GM11168 (cell line): ENCODE measurements at regions not wholly inside any gene's neighbourhood (a gene's known extent, or its start where the extent isn't known, plus 50 kb on each side); places are given as distances from the start of the nearest gene placed in this dataset.

ENCODE experiments used
- in situ Hi-C: fragments of 300-500 bp; cut with MboI; formaldehyde crosslinking; loops from one replicate; pipeline ENCODE4 v1.12.0; 2022; ENCODE audit warnings: low sequenced_read_pairs; ENCODE audit not compliant: unreplicated experiment

- in situ Hi-C loops, result no loop called here
Observed at GRCh38 chr5:167721926-167722440, 569.5 kb upstream of the WWC1 start.

- in situ Hi-C loops, result no loop called here
Observed at GRCh38 chr5:167723254-167723871, 568.1 kb upstream of the WWC1 start.

- in situ Hi-C loops, result loop anchor here (5.0 kb wide), 1 partner anchor 497 kb away; no protein-coding TSS in a partner anchor
Observed at GRCh38 chr5:167725264-167725663, 566.2 kb upstream of the WWC1 start.

DNA sequence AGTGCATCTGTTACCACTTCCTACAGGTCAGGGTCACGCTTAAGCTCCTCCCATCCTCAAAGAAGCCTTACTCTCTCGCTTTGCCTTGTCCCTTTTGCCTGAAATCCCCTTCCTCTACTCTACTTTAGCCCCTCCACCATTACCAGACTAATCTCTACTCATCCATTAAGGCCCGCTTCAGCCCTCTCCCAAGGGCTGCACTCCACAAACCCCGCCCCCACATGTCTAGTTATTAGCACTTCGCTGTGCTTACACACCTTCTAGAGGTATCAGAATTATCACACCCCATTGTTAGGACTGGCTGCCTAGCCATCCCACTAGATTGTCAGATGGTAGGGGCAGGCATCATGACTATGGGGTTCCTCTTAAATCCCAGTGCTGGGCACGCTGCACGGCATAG lies 565.7 kb upstream of the WWC1 start:
- in situ Hi-C loops, result loop anchor here (5.0 kb wide), 1 partner anchor 497 kb away; no protein-coding TSS in a partner anchor

DNA sequence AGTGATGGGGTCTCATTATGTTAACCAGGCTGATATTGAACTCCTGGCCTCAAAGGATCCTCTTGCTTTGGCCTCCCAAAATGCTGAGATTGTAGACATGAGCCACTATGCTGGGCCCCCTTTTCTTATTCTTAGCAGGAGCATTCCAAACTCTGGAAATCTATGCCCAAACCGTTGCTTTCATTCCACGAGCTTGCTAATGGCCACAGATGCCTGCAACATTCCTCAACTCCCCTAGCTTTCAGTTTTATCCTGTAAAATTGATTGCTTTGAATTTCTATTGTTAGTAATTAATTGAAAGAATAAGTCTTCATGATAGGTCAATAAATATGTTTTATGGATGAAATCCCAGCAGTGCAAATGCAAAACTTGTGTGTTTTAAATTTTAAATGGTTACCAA lies 564.8 kb upstream of the WWC1 start:
- in situ Hi-C loops, result loop anchor here (5.0 kb wide), 1 partner anchor 496 kb away; no protein-coding TSS in a partner anchor

GRCh38 chr5:167730121-167730520 lies 561.3 kb upstream of the WWC1 start:
- in situ Hi-C loops, result no loop called here

DNA sequence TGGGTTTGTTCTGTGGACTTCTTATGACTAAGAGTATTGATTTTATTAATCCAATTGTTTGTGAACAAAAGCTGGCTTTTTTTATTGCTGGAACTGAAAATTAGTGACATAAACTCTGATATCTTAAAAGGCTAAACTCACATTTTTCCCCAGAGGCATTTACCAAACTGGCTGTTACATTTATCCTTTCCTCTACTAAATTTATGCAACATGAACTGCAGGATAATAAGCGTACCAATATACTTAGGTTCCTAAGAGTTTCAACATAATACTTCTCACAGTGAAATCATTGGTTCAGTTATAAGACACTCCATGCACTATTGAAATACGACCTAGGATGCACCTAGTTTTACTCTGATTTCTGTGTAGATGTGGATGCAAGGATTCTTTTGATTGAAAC lies 560.8 kb upstream of the WWC1 start:
- in situ Hi-C loops, result no loop called here

GRCh38 chr5:167731951-167732350 lies 559.5 kb upstream of the WWC1 start:
- in situ Hi-C loops, result no loop called here

DNA sequence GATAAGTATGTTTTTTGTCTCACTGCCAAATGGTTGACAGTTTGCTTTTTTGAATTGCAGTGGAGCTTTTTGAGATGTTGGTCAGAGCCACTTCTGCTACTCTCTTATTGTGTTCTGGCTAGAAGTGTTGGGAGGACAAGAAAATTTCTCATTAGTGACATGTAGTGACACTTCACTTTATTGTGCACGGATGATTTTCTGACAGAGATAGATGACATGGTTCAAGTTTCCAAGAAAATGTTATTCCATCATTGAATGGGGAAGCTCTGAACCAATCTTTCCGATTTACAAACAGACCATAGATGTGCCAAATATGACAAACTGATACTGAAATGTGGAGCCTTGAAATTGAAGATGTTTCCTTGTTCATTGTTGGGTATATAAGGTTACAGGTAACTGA lies 558.9 kb upstream of the WWC1 start:
- in situ Hi-C loops, result no loop called here

GRCh38 chr5:167736992-167737391 lies 554.5 kb upstream of the WWC1 start:
- in situ Hi-C loops, result no loop called here

GRCh38 chr5:167743695-167744464 lies 547.6 kb upstream of the WWC1 start:
- in situ Hi-C loops, result no loop called here

- in situ Hi-C loops, result no loop called here
Observed at GRCh38 chr5:167745868-167746267, 545.6 kb upstream of the WWC1 start.

DNA sequence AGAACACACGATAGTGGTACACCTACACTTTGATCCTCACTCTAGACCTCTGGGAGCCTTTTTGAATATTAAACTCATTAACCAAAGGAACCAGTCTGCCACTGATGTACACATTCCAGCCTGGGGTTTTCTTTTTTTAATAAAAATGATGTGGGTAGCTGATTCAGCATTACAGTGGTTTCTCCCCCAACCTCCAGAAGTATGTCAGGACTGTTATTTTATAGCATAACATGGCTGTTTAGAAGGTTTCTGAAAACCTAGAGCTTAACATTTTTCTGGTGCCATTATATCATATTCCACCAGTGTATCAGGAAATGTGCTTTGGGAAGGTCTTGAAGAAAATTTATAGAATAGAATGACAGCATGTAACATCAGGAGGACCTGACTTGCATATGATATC lies 540.9 kb upstream of the WWC1 start:
- in situ Hi-C loops, result no loop called here

DNA sequence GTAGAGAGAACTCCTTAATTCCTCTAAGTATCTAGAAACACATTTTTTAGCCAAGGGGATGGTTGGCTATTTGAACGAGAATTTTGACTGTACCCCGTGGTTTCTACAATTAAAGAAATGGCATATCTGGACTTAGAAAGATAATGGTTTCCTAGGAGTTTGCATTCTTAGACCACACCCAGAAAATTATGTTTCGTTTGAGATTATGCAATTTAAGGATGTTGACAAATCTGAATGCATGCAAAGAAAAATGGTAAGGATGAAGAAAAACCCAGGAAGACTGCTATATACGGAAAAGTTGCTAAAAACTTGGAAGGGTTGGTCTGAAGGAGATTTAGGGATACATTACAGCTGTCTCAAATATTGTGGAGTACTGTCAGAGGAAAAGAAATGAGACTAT lies 538.5 kb upstream of the WWC1 start:
- in situ Hi-C loops, result no loop called here

GRCh38 chr5:167753725-167754490 lies 537.5 kb upstream of the WWC1 start:
- in situ Hi-C loops, result no loop called here

- in situ Hi-C loops, result no loop called here
Observed at GRCh38 chr5:167754501-167755021, 536.9 kb upstream of the WWC1 start.

DNA sequence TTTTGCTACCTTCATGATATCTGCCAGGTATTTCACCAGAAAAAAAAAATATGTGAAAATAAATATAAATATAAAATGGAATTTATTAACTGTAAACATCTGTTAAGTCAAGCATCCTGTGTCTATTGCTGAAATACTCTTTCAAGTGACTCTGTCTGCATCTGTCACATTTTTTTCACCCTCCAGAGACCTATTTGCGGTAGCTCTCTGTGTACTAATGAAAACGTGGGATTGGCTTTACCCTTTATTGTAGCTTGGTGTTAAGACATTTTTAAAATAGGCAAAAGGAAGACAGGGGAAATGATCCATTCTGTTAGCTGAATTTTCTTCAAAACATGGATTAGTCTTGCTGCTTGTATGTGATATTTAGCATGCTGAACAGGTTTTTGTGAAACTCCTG lies 536.0 kb upstream of the WWC1 start:
- in situ Hi-C loops, result no loop called here

DNA sequence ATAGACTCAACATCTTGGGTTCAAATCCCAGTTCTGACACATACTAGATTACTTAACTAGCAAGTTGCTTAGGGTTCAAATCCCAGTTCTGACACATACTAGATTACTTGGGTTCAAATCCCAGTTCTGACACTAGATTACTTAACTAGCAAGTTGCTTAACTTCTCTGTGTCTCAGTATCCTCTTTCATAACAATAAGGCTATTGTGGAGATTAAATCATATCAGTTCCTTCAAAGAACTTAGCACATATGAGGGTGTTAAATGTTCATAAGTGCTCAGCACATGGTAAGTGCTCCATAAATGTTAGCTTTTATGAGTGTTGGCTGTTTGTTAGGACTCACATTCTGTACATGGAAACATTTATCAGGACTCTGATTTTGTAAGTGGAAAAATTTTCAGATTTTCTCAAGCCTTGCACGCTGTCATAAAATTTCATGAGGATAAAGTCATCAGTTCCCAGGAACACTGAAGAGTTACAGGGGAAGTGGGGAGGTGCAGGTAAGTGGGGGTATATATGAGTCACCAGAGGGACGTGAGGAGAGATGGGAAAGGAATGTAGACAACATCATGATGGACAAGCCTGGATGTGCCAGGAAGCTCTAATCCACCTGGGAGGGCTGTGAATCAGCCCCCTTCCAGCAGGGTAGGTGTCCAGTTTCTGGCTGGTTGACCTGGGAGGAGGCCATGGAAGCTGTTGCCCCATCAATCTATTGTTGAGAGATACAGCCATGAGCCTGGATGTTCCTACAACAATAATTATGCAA lies 532.2 kb upstream of the WWC1 start:
- in situ Hi-C loops, result no loop called here

DNA sequence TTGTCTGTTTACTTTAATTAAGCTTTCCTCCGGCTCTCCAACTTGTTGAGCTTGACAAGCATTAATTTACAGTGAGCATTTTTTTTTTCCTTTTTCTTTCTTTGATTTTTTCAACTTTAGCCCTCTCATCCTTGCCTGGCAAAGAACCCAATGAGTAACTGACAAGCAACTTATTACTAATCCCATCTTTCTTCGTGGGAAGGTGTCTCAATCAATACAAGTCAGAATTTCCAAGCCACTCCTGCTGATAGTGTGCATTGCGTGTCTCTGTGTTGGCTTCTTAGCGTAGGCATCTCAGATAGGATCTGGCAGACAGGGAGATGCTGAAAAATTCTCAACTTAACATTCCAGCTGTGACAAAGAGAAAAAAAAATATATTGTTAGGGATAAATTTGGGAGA lies 527.7 kb upstream of the WWC1 start:
- in situ Hi-C loops, result no loop called here
